Motor neuron (in vitro differentiated cells): ENCODE measurements at regions not wholly inside any gene's neighbourhood (a gene's known extent, or its start where the extent isn't known, plus 50 kb on each side); places are given as distances from the start of the nearest gene placed in this dataset.

Source experiments
- ATAC-seq, 8 experiments: fragments of 200-7000 bp; cut with Tn5 transposase; replicated peaks in 6 of 8; 2 replicates each; pipeline ENCODE4 v1.8.0; 2021; ENCODE audit warnings: mild to moderate bottlenecking in 8 of 8, moderate library complexity in 8 of 8
- H3K27ac ChIP-seq, 2 donors: fragments of 250-450 bp; sonication (Bioruptor Pico); 2 replicates each; pipeline ENCODE4 v1.9.0; 2021; ENCODE audit warnings: antibody characterized with exemption in 2 of 2, mild to moderate bottlenecking in 2 of 2, moderate library complexity in 1 of 2
- H3K4me1 ChIP-seq, 2 donors: fragments of 250-450 bp; sonication (Bioruptor Pico); replicated peaks in 1 of 2; 2 replicates each; pipeline ENCODE4 v1.6.1; 2021; ENCODE audit warnings: antibody characterized with exemption in 2 of 2, mild to moderate bottlenecking in 2 of 2, moderate library complexity in 1 of 2
- H3K4me3 ChIP-seq, 5 donors: fragments of 250-450 bp; sonication (Bioruptor Pico); 2 replicates each; pipeline ENCODE4 v1.9.0; 2021; ENCODE audit warnings: antibody characterized with exemption in 5 of 5, mild to moderate bottlenecking in 5 of 5, moderate library complexity in 4 of 5
- WGBS, 10 experiments: fragments of 450-650 bp; shearing (Covaris generic); methylation state at CpG; one replicate each; pipeline ENCODE4 v1.0.0; 2022; 5-methylcytosine and 5-hydroxymethylcytosine counted together
- in situ Hi-C, 9 experiments: fragments of 400-800 bp; cut with MboI; loops; one replicate each; pipeline ENCODE4 v1.15.0; 2021; ENCODE audit warnings: low sequenced_read_pairs in 9 of 9, low pct_unique_long_range_greater_than_20kb in 2 of 9; ENCODE audit not compliant: unreplicated experiment in 9 of 9

GRCh38 chr17:77442976-77443747, 302.4 kb downstream of the SEC14L1 start:
- no peak overlapping the region for H3K27ac ChIP-seq
- WGBS, 10 experiments = 13 to 100% (median 91%) methylated on average over 1 to 6 of the region's 10 CpGs; no CpG with 5 or more reads in 1 of the 10 experiments
- no peak for ATAC-seq
- in situ Hi-C loops = no loop called here
- peaks cover 9 to 17% of the 10 kb centered on the region in 2 donors for H3K4me1 ChIP-seq
- H3K4me3 ChIP-seq = no peak overlapping the region

DNA sequence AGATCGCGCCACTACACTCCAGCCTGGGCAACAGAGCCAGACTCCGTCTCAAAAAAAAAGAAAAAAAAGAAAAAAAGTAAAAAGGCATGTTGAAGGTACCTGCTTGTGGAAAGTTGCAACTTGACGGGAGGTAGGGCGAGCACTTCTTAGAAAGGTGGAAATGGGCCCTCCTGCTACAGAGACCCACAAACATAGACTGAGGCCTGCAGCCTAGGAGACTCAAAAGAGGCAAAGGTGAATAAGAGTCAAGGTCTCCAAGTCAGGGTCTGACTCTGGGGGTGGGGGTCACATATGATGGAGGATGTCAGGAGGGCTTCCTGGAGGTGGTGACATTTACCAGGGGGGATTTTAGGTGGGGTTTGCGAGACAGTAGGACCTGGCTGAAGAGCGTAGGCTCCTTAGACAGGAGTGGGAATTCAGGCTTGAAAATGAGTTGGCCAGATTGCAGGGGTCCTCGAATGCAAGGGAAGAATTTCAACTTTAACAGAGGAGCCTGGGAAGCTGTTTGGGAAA, 303.0 kb downstream of the SEC14L1 start:
- WGBS, 10 experiments = 62 to 100% (median 96%) methylated on average over 2 to 8 of the region's 8 CpGs; no CpG with 5 or more reads in 1 of the 10 experiments
- no peak for ATAC-seq

DNA sequence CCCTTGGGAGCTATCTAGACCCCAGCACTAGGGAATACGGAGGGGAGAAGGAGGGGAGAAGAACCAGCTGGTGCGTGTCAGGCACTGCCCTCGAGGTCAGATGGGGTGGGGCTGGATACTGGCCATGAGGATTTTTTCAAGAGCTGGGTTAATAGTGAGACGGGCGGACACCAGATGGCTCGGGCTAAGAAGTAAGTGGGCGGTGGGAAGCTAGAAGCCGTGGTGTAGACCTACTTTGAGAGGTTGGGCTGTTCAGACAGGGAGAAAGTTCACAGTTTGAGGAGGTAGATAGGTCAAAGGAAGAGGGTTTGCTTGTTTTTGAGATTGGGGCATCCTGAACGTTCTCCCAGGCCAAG, 303.8 kb downstream of the SEC14L1 start:
- no peak overlapping the region for H3K27ac ChIP-seq
- WGBS, 10 experiments = 5 to 80% (median 60%) methylated on average over 1 to 5 of the region's 9 CpGs; no CpG with 5 or more reads in 5 of the 10 experiments
- ATAC-seq = peak in 7 of 8 experiments; percentile 16 to 71 (median 61)

More for the DNA sequence above, 303.0 kb downstream of the SEC14L1 start:
- no peak overlapping the region for H3K27ac ChIP-seq
- in situ Hi-C loops = no loop called here
- peaks cover 9 to 17% of the 10 kb centered on the region in 2 donors for H3K4me1 ChIP-seq
- no peak overlapping the region for H3K4me3 ChIP-seq

DNA sequence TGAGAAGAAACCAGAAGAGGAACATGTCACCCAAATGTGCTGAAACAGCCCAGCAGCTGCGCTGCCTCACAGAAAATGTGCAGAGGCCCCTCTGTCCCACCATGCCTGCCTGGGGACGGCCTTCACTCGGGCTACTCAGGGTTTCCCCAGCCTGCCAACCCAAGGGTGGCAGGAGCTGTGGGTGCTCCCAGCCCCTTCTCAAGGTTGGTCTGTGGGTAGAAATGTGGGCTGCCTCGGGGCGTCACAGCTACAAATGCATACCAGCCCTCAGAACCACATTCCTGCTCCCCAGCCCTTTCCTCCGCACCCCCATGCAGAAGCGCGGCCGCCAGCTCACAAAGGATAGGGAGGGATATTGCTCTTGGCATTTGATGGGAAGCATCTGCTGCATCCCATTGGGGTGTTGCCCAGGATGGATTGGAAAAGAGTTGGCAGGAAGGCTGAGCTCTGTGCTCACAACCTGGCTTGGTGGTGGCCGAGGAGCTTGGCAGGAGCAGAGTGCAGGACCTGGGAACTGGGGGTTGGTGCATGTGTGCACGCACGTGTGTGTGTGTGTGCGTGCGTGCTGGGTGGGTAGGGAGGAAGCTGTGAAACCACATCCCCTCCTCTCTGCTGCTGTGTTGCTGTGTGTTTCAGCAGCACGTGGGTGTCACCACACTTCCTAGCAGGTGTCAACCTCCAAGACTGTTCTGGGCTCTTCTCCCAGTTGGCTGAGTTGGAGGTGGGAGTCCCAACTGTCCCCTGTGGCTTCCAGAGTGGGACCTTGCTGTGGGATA, 304.4 kb downstream of the SEC14L1 start:
- ATAC-seq = peak in 3 of 8 experiments; percentile 8 to 37 (median 20)
- in situ Hi-C loops = no loop called here
- no peak overlapping the region for H3K4me3 ChIP-seq
- H3K27ac ChIP-seq = no peak overlapping the region
- H3K4me1 ChIP-seq = peaks cover 19 to 23% of the 10 kb centered on the region in 2 donors
- 0 to 100% (median 90%) methylated on average over 1 to 7 of the region's 15 CpGs; no CpG with 5 or more reads in 3 of the 10 experiments for WGBS, 10 experiments

More for the DNA sequence above, 303.8 kb downstream of the SEC14L1 start:
- Histone ChIP-seq H3K4me3 (no peak overlapping the region), H3K4me1 (peaks cover 13 to 18% of the 10 kb centered on the region in 2 donors)
- in situ Hi-C loops = no loop called here

DNA sequence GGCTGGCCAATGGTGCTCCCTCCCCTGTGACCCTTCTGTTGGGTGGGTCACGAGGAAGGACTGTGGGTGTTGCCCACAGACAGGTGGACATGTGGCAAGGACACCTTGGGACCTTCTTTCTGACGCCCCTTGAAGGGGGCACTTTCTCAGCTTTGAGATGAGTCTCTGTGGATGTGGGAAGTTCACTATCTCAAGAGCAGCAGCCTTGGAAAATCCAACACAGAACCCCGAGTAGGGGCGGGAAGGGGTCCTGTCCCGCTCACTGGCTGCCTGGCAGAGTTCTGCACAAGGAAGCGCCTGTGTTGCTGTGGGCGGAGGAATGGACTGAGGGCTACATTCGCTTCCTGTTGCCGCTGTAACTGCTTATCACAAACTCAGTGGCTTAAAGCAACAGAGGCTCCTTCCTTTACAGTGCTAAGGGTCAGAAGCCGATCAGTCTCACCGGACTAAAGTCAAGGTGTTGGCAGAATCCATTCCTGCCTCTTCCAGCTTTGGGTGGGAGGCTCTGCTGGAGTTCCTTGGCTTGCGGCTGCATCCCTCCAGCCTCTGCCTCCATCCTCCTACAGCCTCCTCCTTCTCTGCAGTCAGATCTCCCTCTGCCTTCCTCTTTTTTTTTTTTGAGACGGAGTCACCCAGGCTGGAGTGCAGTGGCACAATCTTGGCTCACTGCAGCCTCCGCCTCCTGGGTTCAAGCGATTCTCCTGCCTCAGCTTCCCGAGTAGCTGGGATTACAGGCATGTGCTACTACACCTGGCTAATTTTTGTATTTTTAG, 305.2 kb downstream of the SEC14L1 start:
- Histone ChIP-seq H3K4me1 (peaks cover 21 to 26% of the 10 kb centered on the region in 2 donors), H3K27ac (no peak overlapping the region), H3K4me3 (no peak overlapping the region)
- ATAC-seq = no peak
- WGBS, 10 experiments = 7 to 100% (median 96%) methylated on average over 1 to 12 of the region's 16 CpGs; no CpG with 5 or more reads in 3 of the 10 experiments
- in situ Hi-C loops = no loop called here

DNA sequence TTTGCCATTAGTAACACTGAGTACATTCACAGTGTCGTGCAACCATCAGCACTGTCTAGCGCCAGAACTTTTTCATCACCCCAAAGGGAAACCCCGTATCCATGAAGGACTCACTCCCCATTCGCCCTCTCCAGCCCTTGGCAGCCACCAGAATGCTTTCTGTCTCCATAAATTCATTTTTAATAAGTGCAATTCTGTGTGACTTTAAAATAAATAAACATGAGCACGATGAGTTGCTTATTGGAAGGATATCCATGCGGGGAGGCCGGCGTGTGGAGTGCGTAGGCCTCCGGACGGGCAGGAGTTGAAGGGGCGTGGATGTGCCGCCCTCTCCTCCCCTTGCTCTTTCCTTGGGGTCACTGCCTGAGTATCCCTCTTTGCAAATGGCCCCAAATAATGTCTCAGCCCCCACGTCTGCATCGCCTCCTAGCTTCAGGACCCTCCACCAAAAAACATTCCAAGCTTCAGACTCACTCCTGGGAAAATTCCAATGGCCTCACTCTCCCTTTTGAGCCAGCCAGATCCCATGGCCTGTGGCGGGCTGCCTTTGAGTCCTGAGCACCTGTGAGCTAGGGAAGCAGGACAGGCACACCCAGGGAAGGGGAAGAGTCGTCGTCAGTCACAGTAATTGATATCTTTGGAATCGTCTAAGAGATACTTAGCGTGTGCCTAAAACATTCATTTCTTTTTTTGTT, 306.3 kb downstream of the SEC14L1 start:
- in situ Hi-C loops = no loop called here
- Histone ChIP-seq H3K4me1 (peaks cover 21 to 26% of the 10 kb centered on the region in 2 donors), H3K27ac (no peak overlapping the region), H3K4me3 (no peak overlapping the region)
- ATAC-seq = no peak
- 31 to 100% (median 89%) methylated on average over 4 to 14 of the region's 20 CpGs; no CpG with 5 or more reads in 1 of the 10 experiments for WGBS, 10 experiments

DNA sequence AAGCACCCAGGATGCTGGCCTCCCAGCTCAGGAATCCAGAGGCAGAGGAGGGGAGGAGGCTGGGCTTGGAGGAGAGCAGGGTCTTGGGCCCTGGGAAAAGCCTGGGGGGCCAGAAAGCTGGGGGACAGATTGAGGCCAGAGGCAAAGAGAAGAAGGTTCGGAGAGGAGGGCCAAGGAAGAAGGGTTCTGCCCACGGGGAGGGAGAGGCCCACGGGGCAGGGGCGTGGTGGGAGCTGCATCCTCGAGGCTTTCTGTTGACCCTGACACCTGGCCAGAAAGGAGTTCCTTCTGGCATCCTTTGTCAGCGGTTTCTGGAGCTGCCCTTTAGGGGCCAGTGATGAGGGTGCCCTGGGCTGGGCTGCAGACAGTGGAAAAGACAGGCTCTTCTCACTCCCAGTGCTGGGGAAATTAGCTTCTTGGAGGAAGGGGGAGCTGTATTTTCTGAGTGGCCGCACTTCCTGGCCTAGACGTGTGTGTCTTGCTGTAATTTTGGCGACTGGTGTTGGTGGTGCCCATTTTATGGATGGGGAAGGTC, 308.7 kb downstream of the SEC14L1 start:
- in situ Hi-C loops = no loop called here
- ATAC-seq = no peak
- peaks cover 42 to 45% of the 10 kb centered on the region in 2 donors for H3K4me1 ChIP-seq
- WGBS, 10 experiments = 50 to 100% (median 65%) methylated on average over 1 to 4 of the region's 9 CpGs; no CpG with 5 or more reads in 7 of the 10 experiments
- peak overlapping the region in 1 of 2 donors; percentile 96 for H3K27ac ChIP-seq
- H3K4me3 ChIP-seq = peak overlapping the region in 2 of 5 donors; percentile 55 to 65

DNA sequence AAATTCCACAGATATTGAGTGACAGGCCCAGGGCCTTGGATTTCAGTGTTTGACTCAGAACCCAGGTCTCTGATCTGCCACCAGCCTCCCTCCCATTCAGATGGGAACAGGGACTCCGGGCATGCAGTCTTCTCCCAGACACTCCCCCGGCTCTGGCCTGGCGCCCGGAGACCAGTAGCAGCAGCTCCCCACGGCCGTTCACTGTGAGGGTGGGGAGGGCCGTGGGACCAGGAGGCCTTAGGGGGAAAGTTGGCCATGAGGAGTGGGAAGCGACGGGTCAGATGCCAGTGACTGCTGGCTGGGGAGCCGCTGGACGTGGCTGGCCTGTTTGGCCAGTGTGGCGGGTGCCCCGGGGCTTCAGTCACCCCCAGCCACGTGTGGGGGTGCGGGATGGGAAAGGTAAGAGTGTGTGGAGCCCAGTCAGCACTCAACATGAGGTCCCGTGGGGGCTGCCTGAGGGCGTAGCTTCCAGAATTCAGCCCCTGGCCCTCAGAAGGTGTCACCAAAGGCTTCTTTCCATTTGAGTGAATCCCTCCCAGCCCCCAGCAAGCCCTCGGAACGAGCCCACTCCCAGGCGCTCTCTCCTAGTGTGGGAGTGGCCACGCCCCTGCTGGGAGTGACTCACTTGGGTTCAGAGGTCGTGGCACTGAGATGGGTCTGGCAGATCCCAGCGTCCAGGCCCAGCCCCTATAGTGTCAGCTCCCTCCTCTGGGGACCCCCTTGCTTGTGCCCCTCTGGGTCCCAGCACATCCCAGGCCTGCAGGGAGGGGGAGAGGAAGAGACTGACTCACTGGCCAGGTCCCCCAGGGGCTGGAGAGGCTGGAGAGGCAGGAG, 309.4 kb downstream of the SEC14L1 start:
- ATAC-seq = peak; percentile 4 to 73 (median 62)
- in situ Hi-C loops = no loop called here
- WGBS, 10 experiments = 0 to 40% (median 10%) methylated on average over 1 to 6 of the region's 23 CpGs; no CpG with 5 or more reads in 3 of the 10 experiments
- H3K4me3 ChIP-seq = peak overlapping the region; percentile 40 to 65 (median 55)
- peak overlapping the region; percentile 96 to 98 for H3K27ac ChIP-seq
- H3K4me1 ChIP-seq = peaks cover 42 to 45% of the 10 kb centered on the region in 2 donors

GRCh38 chr17:77450742-77451244, 310.0 kb downstream of the SEC14L1 start:
- Histone ChIP-seq H3K27ac (peak overlapping the region; percentile 96 to 98), H3K4me3 (peak overlapping the region; percentile 40 to 65 (median 55)), H3K4me1 (peaks cover 48 to 52% of the 10 kb centered on the region in 2 donors)
- WGBS, 10 experiments = 0 to 86% methylated on average over 1 of the region's 9 CpGs; no CpG with 5 or more reads in 8 of the 10 experiments
- ATAC-seq = peak in 1 of 8 experiments; percentile 0
- in situ Hi-C loops = no loop called here

DNA sequence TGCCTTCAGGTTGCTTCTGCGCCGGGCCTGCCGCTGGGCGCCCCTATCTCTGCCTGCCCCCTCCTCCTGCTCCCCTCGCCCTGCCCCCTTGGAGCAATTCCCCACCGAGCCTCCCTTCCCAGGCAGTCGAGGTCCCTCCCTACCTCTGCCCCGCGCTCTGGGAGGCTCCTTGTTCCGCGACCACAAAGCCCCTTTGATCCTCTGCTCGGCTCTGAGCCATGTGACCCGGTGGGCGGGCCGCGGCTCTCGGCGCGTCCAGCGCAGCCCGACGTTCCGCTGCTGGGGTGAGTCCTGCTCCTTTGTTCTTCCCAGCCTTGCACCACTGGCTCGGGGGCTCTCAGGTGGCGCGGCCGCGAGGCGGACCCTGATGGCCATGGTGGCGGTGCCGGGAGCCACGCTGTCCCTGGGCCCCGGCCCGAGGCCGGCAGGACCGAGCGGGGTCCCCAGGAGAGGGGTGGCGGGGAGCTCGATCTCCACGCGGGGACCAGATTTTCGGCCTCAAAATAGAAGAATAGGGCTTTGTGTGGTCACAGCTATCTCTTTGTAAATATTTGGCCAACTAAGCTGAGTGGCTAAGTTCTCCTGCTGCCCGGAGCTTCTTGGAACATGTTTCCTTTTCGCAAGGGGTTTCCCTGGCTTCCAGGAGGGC, 310.6 kb downstream of the SEC14L1 start:
- WGBS, 10 experiments = 0% methylated on average over 1 of the region's 44 CpGs; no CpG with 5 or more reads in 9 of the 10 experiments
- H3K4me3 ChIP-seq = peak overlapping the region; percentile 40 to 65 (median 55)
- peak; percentile 43 to 81 (median 68) for ATAC-seq
- H3K4me1 ChIP-seq = peaks cover 53 to 58% of the 10 kb centered on the region in 2 donors
- peak overlapping the region; percentile 96 to 98 for H3K27ac ChIP-seq
- in situ Hi-C loops = no loop called here
